WTC11 (cell line): ENCODE measurements at regions not wholly inside any gene's neighbourhood (a gene's known extent, or its start where the extent isn't known, plus 50 kb on each side); places are given as distances from the start of the nearest gene placed in this dataset.

Experiments
- ATAC-seq: fragments of 200-7000 bp; cut with Tn5 transposase; 2 replicates; pipeline ENCODE4 v1.10.0; 2021; ENCODE audit warnings: mild to moderate bottlenecking, moderate library complexity
- CTCF ChIA-PET: fragments of 300-600 bp; sonication (Branson Sonifier 250); formaldehyde crosslinking; loops from one replicate; lab custom pipeline; 2021; ENCODE audit warnings: antibody characterized with exemption; lab: Charles Lee
- POLR2A ChIA-PET: fragments of 350-600 bp; sonication (Branson Sonifier 250); formaldehyde crosslinking; loops from one replicate; lab custom pipeline; 2021; ENCODE audit warnings: antibody characterized with exemption; lab: Charles Lee
- DNase-seq: peaks from one replicate; pipeline ENCODE4 v3.0.0; 2021; ENCODE audit warnings: low spot score
- H3K27ac Mint-ChIP-seq: 2 replicates; pipeline ENCODE4 v1.8.0; 2021; ENCODE audit warnings: mixed read lengths
- H3K27me3 Mint-ChIP-seq: 2 replicates; pipeline ENCODE4 v1.8.0; 2021; ENCODE audit warnings: low read depth, mild to moderate bottlenecking, moderate library complexity, mixed read lengths
- H3K36me3 Mint-ChIP-seq: 2 replicates; pipeline ENCODE4 v1.8.0; 2021; ENCODE audit warnings: mixed read lengths
- H3K4me1 Mint-ChIP-seq: 2 replicates; pipeline ENCODE4 v1.8.0; 2022; ENCODE audit warnings: mixed read lengths
- H3K4me3 Mint-ChIP-seq: 2 replicates; pipeline ENCODE4 v1.8.0; 2021; ENCODE audit warnings: mild to moderate bottlenecking, moderate library complexity, mixed read lengths
- H3K9me3 Mint-ChIP-seq: 2 replicates; pipeline ENCODE4 v1.8.0; 2021; ENCODE audit warnings: mixed read lengths
- ETV6 ChIP-seq: sonication (generic); formaldehyde crosslinking; IDR thresholded peaks from 2 replicates; pipeline ENCODE4 v1.8.1; 2022; ENCODE audit warnings: mild to moderate bottlenecking, missing genetic modification reagents
- KAT7 ChIP-seq: sonication (generic); formaldehyde crosslinking; IDR thresholded peaks from 2 replicates; pipeline ENCODE4 v1.8.1; 2023; ENCODE audit warnings: missing genetic modification reagents, mild to moderate bottlenecking, borderline replicate concordance
- NFATC4 ChIP-seq: fragments of 250-450 bp; sonication (Bioruptor Pico); IDR thresholded peaks from 2 replicates; pipeline ENCODE4 v1.9.0; 2021; ENCODE audit warnings: mild to moderate bottlenecking
- NFE2L1 ChIP-seq: sonication (generic); formaldehyde crosslinking; IDR thresholded peaks from 2 replicates; pipeline ENCODE4 v1.8.1; 2023; ENCODE audit warnings: missing genetic modification reagents
- NR3C1 ChIP-seq: sonication (generic); formaldehyde crosslinking; conservative IDR thresholded peaks from 2 replicates; pipeline ENCODE4 v1.8.1; 2023; ENCODE audit warnings: low read depth, mild to moderate bottlenecking, missing genetic modification reagents
- OVOL2 ChIP-seq: fragments of 250-450 bp; sonication (Bioruptor Pico); IDR thresholded peaks from 2 replicates; pipeline ENCODE4 v1.9.0; 2021; ENCODE audit warnings: mild to moderate bottlenecking, borderline replicate concordance
- SMAD4 ChIP-seq: sonication (generic); formaldehyde crosslinking; IDR thresholded peaks from 2 replicates; pipeline ENCODE4 v1.8.0; 2022; ENCODE audit warnings: mild to moderate bottlenecking, missing genetic modification reagents
- ZBTB21 ChIP-seq: sonication (generic); formaldehyde crosslinking; IDR thresholded peaks from 2 replicates; pipeline ENCODE4 v1.8.1; 2023; ENCODE audit warnings: mild to moderate bottlenecking, missing genetic modification reagents, borderline replicate concordance
- ZNF232 ChIP-seq: sonication (generic); formaldehyde crosslinking; IDR thresholded peaks from 2 replicates; pipeline ENCODE4 v1.8.0; 2022; ENCODE audit warnings: mild to moderate bottlenecking, missing genetic modification reagents
- ZNF423 ChIP-seq: fragments of 250-450 bp; sonication (Bioruptor Pico); IDR thresholded peaks from 2 replicates; pipeline ENCODE4 v2.1.2; 2022; ENCODE audit warnings: mild to moderate bottlenecking, moderate library complexity
- TF ChIP-seq, protein P1 (sequence below): sonication (generic); formaldehyde crosslinking; IDR thresholded peaks from 2 replicates; pipeline ENCODE4 v1.8.1; 2023; ENCODE audit warnings: mild to moderate bottlenecking, missing genetic modification reagents, borderline replicate concordance
- TF ChIP-seq, protein P2 (sequence below): sonication (generic); formaldehyde crosslinking; IDR thresholded peaks from 2 replicates; pipeline ENCODE4 v1.8.1; 2023; ENCODE audit warnings: mild to moderate bottlenecking, missing genetic modification reagents, moderate library complexity
- TF ChIP-seq, protein P3 (sequence below): sonication (generic); formaldehyde crosslinking; IDR thresholded peaks from 2 replicates; pipeline ENCODE4 v1.8.0; 2022; ENCODE audit warnings: mild to moderate bottlenecking, missing genetic modification reagents
- TF ChIP-seq, protein P4 (sequence below): fragments of 250-450 bp; sonication (Bioruptor Pico); IDR thresholded peaks from 2 replicates; pipeline ENCODE4 v1.8.0; 2021; ENCODE audit warnings: mild to moderate bottlenecking
- TF ChIP-seq, protein P5 (sequence below): fragments of 250-450 bp; sonication (Bioruptor Pico); IDR thresholded peaks from 2 replicates; pipeline ENCODE4 v1.9.0; 2021; ENCODE audit warnings: mild to moderate bottlenecking

DNA sequence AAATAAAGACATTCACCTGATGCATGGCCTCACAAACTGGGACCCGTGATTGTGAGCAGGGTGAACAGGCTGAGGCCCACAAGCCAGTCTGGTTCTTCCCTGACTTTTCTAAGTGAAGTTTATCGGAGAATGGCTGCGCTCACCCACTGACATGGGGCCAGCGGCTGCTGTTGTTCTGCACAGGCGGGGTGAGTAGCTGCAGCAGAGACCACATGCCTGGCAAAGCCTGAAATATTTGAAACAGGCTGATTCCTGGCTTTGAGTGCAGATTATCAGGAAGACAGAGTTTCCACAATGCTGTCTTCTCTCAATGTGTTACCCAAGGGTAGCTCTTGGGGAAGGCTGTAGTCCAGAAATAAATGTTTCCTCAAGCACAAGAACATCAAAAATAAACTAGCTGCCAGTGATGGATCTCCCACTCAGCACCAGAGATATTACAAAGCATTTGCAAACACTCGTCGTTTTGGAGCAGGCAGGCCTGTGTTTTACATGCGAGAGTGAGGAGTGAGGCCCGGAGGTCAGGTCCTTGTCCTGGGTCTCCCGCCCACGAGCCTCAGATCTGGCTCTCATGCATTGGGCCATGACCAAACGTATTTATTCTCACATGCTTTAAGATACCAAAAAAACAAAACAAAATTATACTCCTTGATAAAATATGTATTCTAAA lies 647.1 kb downstream of the GALR1 start:
- TF ChIP-seq ZNF423 (CRISPR knock-in tag): no peak
- DNase-seq (no peak), ATAC-seq (no peak)
- peaks cover 5% of the 10 kb centered on the region for H3K36me3 Mint-ChIP-seq
- POLR2A ChIA-PET: no interaction called here
- H3K4me3 Mint-ChIP-seq: no peak overlapping the region
- no peak overlapping the region for H3K27ac Mint-ChIP-seq
- H3K27me3 Mint-ChIP-seq: no peaks in the 10 kb centered on the region; the same call in none of the 2 replicates
- peaks cover 18% of the 10 kb centered on the region for H3K9me3 Mint-ChIP-seq
- CTCF ChIA-PET: no interaction called here
- peaks cover 37% of the 10 kb centered on the region for H3K4me1 Mint-ChIP-seq

DNA sequence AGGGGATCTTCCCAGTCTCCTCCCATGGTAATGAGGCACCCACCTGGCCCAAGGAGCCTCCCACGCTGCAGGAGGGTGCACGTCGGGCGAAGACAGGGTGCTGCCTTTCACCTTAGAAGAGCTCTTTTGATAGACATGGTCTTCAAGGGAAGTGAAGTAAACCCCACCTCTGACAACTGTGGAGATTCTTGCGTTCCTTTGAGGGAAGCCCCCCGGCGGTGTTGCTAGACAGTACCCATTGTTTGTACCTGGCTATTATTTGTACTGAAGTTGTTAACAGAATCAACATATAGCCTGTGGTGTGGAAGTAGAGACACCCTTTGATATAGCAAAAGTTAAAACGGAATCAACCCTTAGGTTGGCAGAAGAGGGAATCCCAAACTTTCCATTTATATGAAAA lies 648.0 kb downstream of the GALR1 start:
- no peak overlapping the region for H3K27ac Mint-ChIP-seq
- no peak for DNase-seq
- no peaks in the 10 kb centered on the region; the same call in none of the 2 replicates for H3K27me3 Mint-ChIP-seq
- peaks cover 5% of the 10 kb centered on the region for H3K36me3 Mint-ChIP-seq
- POLR2A ChIA-PET: no interaction called here
- H3K4me3 Mint-ChIP-seq: no peak overlapping the region
- no peak for ATAC-seq
- CTCF ChIA-PET: no interaction called here
- H3K4me1 Mint-ChIP-seq: peaks cover 30% of the 10 kb centered on the region
- TF ChIP-seq, protein P1, sequence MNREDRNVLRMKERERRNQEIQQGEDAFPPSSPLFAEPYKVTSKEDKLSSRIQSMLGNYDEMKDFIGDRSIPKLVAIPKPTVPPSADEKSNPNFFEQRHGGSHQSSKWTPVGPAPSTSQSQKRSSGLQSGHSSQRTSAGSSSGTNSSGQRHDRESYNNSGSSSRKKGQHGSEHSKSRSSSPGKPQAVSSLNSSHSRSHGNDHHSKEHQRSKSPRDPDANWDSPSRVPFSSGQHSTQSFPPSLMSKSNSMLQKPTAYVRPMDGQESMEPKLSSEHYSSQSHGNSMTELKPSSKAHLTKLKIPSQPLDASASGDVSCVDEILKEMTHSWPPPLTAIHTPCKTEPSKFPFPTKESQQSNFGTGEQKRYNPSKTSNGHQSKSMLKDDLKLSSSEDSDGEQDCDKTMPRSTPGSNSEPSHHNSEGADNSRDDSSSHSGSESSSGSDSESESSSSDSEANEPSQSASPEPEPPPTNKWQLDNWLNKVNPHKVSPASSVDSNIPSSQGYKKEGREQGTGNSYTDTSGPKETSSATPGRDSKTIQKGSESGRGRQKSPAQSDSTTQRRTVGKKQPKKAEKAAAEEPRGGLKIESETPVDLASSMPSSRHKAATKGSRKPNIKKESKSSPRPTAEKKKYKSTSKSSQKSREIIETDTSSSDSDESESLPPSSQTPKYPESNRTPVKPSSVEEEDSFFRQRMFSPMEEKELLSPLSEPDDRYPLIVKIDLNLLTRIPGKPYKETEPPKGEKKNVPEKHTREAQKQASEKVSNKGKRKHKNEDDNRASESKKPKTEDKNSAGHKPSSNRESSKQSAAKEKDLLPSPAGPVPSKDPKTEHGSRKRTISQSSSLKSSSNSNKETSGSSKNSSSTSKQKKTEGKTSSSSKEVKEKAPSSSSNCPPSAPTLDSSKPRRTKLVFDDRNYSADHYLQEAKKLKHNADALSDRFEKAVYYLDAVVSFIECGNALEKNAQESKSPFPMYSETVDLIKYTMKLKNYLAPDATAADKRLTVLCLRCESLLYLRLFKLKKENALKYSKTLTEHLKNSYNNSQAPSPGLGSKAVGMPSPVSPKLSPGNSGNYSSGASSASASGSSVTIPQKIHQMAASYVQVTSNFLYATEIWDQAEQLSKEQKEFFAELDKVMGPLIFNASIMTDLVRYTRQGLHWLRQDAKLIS (CRISPR knock-in tag): no peak
- TF ChIP-seq NR3C1 (CRISPR knock-in tag) (no peak), SMAD4 (CRISPR knock-in tag) (no peak), NFE2L1 (CRISPR knock-in tag) (no peak), ZBTB21 (no peak), ZNF232 (CRISPR knock-in tag) (no peak), KAT7 (CRISPR knock-in tag) (no peak), NFATC4 (CRISPR knock-in tag) (no peak), ETV6 (no peak), OVOL2 (no peak)
- TF ChIP-seq, protein P2, sequence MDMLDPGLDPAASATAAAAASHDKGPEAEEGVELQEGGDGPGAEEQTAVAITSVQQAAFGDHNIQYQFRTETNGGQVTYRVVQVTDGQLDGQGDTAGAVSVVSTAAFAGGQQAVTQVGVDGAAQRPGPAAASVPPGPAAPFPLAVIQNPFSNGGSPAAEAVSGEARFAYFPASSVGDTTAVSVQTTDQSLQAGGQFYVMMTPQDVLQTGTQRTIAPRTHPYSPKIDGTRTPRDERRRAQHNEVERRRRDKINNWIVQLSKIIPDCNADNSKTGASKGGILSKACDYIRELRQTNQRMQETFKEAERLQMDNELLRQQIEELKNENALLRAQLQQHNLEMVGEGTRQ (CRISPR knock-in tag): no peak
- TF ChIP-seq, protein P3, sequence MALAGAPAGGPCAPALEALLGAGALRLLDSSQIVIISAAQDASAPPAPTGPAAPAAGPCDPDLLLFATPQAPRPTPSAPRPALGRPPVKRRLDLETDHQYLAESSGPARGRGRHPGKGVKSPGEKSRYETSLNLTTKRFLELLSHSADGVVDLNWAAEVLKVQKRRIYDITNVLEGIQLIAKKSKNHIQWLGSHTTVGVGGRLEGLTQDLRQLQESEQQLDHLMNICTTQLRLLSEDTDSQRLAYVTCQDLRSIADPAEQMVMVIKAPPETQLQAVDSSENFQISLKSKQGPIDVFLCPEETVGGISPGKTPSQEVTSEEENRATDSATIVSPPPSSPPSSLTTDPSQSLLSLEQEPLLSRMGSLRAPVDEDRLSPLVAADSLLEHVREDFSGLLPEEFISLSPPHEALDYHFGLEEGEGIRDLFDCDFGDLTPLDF (CRISPR knock-in tag): no peak
- TF ChIP-seq, protein P4, sequence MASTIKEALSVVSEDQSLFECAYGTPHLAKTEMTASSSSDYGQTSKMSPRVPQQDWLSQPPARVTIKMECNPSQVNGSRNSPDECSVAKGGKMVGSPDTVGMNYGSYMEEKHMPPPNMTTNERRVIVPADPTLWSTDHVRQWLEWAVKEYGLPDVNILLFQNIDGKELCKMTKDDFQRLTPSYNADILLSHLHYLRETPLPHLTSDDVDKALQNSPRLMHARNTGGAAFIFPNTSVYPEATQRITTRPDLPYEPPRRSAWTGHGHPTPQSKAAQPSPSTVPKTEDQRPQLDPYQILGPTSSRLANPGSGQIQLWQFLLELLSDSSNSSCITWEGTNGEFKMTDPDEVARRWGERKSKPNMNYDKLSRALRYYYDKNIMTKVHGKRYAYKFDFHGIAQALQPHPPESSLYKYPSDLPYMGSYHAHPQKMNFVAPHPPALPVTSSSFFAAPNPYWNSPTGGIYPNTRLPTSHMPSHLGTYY (CRISPR knock-in tag): no peak
- TF ChIP-seq, protein P5, sequence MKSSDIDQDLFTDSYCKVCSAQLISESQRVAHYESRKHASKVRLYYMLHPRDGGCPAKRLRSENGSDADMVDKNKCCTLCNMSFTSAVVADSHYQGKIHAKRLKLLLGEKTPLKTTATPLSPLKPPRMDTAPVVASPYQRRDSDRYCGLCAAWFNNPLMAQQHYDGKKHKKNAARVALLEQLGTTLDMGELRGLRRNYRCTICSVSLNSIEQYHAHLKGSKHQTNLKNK (CRISPR knock-in tag): no peak
- peaks cover 21% of the 10 kb centered on the region for H3K9me3 Mint-ChIP-seq
